Pulmonary artery endothelial cell (primary cell): ENCODE measurements at regions not wholly inside any gene's neighbourhood (a gene's known extent, or its start where the extent isn't known, plus 50 kb on each side); places are given as distances from the start of the nearest gene placed in this dataset.

ENCODE experiments used
- DNase-seq: peaks from one replicate; pipeline ENCODE4 v3.0.0-alpha.2; 2011; ENCODE audit warnings: low read depth, low spot score

DNA sequence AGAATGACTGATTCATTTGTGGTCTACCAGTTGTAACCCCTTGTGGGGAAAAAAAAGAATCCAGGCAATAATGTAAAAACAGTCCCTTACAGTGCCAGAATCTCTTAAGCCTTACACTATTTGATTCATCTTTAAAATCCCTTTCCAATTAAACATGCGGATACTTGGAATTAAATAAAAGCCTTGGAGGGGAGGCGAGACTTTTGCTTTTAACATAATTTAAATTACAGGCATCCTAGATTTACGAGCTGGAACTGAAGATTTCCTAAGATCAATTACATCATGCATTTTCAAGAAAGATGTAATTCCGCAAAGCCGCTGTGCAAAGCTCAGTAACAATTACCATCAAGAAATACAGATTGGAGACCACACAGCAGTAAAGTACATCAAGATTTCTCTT is 370.2 kb downstream of the MTRR start:
- DNase-seq: no peak

GRCh38 chr5:8239646-8240045 is 370.7 kb downstream of the MTRR start:
- no peak for DNase-seq

DNA sequence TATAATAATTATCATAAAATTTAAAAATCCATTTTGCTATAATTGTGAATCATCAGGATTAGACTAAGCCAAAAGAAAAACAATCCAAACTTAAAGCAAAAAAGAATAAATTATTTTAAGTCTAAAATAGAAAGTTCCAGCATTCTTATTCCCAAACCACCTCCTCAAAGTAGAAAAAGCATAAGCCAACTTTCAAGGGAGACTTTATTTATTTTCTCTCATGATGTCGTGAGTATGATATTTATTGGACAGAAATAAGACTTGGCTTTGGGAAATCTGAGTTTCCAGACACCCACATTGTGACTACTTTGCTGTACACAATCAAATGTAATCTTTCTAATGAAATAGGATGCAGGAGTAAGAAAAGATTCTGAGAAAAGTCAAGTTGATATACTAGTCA is 372.1 kb downstream of the MTRR start:
- DNase-seq: no peak

DNA sequence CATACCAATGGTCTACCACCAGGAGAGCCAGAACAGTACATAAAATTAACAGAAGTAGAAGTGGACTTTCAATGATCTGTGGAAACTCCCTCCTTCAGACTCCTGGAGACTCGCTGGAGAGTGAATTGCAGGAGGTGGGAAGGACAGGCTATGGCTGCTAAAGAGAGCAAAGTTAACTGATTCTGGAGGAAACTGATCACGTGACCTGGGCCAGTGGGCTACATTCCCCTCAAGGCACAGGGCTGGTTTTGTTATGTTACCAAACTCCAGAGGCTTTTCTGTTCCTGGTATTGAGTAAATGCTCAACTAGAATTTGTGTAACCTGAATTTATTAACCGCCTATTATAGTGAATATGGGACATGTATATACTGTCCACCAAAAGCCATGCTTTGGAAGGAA is 372.6 kb downstream of the MTRR start:
- no peak for DNase-seq

DNA sequence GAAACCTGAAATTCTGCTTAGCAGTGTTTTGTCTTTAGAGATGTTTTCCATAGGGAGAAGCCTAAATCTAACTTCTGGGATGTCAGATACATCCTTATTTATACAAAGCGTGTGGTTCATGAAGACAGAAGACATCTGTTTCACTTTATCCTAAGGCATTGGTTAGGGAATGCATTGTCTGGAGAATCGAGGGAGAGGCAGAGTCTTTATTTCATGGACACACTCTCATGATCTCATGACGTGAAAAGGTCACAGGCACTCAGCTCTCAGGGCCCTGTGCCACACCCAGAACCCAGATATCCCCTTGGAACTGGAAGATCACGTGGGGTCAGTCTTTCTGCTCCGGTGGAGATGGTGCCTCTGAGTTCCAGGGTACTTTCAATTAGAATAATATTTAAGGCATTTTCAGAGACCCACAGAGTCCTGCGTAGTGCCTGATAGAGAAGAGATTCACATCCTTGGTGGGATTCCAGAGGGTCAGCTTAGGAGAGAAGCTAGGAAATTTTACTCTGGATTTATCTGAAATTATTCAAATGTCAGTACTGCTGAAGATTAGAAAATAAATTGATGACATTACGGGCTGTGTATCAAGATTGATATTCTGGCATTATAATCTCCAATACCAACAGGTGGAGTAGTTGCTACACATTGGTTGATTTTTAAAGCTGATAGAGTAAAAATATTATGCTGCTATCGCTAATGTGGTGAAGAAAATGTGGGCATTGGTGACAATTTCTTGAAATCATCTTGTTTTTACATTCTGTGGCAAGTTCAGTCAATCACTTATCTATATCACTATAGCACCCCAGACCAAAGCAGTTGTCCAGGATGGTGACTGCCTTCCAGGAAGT is 378.3 kb downstream of the MTRR start:
- no peak for DNase-seq

DNA sequence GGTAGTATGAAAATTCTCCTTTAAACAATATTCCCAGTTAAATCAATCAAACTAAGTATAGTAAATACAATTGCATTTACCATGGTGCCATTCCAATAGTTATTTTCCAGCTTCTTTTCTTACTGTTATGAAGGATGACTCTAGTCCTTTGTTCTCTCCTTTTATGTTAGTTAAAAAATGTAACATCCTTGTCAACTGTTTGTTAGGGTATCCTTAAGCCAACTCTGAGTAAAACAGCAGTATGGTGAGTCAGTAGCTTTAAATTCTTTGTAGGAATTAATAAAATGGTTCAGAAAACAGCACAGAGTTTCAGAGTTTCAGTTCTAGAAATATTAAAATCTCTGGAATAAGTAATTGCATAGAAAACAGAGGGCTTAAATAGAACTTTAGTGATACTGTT is 384.4 kb downstream of the MTRR start:
- DNase-seq: no peak

- DNase-seq: no peak
Observed at GRCh38 chr5:8254674-8255073, 385.7 kb downstream of the MTRR start.

- no peak for DNase-seq
Observed at GRCh38 chr5:8258801-8259200, 389.9 kb downstream of the MTRR start.

DNA sequence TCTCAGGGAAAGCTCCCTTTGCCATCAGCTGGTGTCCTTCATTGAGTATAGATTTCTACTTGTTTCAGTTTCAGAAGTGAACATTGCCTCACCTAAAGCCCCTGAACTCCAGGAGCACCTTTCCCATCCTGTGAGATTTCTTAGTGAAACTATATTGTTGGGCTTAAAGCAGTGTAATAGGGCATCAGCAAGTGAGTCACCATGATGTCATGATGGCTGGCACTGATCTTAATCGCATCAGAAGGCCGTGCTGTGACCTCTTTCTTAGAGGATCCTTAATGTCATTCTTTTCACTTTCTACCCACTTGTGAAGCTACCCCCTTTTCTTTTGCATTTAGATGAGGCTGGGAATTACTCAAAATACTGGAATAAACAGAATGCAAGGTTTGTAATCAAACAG is 401.3 kb downstream of the MTRR start:
- no peak for DNase-seq

- DNase-seq: no peak
Observed at GRCh38 chr5:8280711-8281363, 411.9 kb downstream of the MTRR start.

GRCh38 chr5:8288334-8288733 is 419.4 kb downstream of the MTRR start:
- no peak for DNase-seq

GRCh38 chr5:8288897-8289516 is 420.1 kb downstream of the MTRR start:
- no peak for DNase-seq

- DNase-seq: no peak
Observed at GRCh38 chr5:8289779-8290178, 420.8 kb downstream of the MTRR start.

GRCh38 chr5:8290721-8291120 is 421.8 kb downstream of the MTRR start:
- DNase-seq: no peak

DNA sequence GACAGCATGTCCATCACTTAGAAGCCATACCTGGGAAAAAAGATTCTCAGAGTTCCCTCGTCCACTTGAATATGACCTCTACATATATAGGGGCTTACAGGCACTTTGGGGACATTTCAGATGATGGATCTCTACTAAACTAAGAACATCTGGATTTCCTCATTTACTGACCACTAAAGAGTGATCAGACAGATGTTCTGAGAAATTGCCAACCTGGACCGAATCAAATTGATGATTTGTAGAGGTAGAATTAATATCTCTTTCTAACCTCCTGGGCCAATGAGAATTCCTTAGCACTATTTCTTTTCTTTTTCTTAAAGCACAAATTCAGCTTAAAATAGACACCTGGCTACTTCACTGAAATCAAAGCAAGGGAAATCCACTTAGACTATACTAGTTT is 422.7 kb downstream of the MTRR start:
- DNase-seq: no peak

DNA sequence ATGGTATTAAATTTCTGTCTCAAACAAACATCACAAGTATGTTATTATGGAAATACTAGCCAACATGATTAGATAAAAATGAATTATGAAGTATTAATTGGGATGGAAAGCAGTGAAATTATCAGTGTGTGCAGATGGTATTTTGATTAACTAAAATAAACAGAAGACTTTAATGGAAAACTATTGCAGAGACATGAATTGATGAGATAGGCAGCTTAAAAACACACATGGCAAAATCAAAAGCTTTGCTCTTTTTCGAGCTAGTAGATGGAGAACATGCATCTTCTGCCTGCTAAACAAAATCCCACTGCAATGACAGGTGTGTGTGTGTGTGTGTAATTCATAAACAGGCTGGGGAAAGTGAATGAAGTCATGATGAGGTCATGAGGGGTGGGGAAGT is 426.2 kb downstream of the MTRR start:
- no peak for DNase-seq

DNA sequence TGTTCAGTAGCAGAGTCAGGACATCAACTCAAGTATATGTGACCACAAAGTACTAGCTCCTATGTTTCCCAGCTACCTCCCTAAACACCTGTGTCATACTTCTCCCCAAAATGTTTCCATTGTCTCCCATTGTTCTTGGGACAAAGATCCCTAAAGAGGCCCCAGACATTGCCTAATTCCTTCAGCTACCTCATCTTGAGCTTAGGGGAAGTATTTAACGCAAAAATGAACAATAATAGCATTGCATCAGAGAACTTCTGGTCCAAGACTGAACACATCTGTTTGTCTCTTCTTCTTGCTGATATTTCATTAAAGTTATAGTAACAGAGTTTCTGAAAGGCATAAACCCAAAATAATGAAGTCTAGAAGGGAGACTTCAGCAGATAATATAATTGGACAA is 430.8 kb downstream of the MTRR start:
- DNase-seq: no peak

DNA sequence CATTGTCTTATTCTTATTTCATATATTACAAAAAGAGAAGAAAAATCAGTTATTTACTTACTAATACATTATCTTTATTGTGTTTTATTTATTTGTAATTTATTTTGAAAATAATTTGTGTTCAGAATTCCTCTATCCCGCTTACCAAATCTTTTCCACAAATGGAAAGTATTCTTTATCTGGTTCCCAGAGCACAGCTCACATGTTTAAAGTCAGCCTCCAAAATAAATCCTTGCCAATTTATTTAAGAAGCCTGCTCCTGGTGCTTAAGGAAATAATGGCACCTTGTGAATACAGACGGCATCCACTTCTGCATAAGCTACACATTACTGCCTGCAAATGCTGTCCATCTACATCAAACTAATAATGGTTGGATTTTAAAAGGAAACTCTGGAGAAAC is 435.4 kb downstream of the MTRR start:
- DNase-seq: no peak

DNA sequence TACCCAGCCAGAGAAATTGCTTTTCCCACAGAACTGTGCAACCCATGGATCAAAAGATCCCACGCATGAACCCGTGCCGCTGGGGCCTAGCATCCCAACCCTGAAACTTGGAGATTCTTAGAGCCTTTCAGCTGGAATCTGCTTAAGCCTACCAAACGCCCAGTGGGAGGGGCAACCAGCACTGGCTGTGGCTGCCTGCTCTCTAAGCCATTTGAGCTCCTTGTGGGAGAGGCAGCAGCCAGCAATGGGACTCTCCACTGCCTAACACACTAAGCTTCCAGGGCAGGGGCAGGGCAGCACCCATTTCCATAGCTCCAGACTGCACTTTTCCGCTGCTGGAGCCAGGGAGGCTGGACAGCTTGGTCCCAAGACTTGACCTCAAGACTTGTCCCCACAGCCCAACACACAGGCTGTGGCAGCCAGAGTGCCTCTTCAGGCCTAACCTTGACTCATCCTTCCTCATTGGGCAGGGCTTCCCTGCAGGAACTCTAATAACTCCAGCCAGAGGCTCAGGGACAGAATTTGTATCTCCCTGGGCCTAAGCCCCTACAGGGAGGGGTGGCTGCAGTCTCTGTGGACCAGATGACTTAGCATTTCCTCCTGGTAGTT is 437.4 kb downstream of the MTRR start:
- no peak for DNase-seq

GRCh38 chr5:8314965-8315364 is 446.0 kb downstream of the MTRR start:
- no peak for DNase-seq

DNA sequence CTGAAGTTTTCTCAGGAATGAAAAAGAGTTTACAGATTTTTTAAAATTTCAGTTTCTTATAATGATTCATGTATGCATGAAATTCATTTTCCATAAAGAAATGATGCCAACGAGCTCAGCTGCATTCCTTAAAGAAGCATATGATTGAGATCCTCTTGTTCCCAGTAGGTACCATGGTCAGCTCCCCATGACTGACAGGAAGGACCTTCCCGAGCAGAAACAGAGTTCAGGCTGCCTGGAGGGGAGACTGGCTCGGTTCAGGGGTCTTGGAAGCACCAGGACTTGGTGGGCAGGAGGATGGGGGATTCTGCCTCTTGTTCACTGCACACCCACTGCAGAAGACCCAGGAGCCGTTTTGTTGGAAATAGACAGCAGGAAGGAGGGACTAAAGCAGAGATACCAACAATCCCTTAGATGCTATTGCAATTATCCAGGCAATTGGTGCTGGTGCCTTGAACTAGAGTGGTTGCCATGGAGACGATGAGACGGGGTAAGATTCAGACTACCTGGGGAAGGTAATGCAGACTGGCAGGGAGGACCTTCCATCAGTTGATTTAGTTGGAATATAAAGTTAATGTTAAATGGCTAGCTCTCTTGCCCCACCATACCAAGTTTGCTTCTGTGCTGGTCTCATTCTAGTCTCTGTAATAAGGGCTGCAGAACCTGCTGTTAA is 447.8 kb downstream of the MTRR start:
- DNase-seq: no peak

- no peak for DNase-seq
Observed at GRCh38 chr5:8317335-8317734, 448.4 kb downstream of the MTRR start.
